AG04450 (cell line): ENCODE measurements at regions not wholly inside any gene's neighbourhood (a gene's known extent, or its start where the extent isn't known, plus 50 kb on each side); places are given as distances from the start of the nearest gene placed in this dataset.

Source experiments
- CTCF ChIA-PET: fragments of 300-600, 350-600 bp; formaldehyde crosslinking; extraction: SDS; loops from one replicate; lab custom pipeline; 2022; ENCODE audit warnings: antibody characterized with exemption, inconsistent platforms; lab: Charles Lee
- POLR2A ChIA-PET: fragments of 350-600 bp; formaldehyde crosslinking; extraction: SDS; loops from one replicate; lab custom pipeline; 2021; ENCODE audit warnings: antibody characterized with exemption, inconsistent platforms; lab: Yijun Ruan, JAX
- DNase-seq: peaks from one replicate; pipeline ENCODE4 v3.0.0-alpha.2; 2011; ENCODE audit warnings: low read depth, low spot score
- H3K27ac ChIP-seq: one replicate; pipeline ENCODE4 v1.5.1; 2012; ENCODE audit warnings: low read depth, low read length, control low read depth
- H3K27me3 ChIP-seq: one replicate; pipeline ENCODE4 v1.6.0; 2012; ENCODE audit warnings: low read length; ENCODE audit not compliant: control insufficient read depth, insufficient read depth
- H3K4me3 ChIP-seq: 2 replicates; pipeline ENCODE4 v1.5.1; 2011; ENCODE audit warnings: mild to moderate bottlenecking, low read depth, low read length, control low read depth
- H3K9me3 ChIP-seq: 2 replicates; pipeline ENCODE4 v1.5.1; 2012; ENCODE audit warnings: low read length; ENCODE audit not compliant: control insufficient read depth, insufficient read depth
- CTCF ChIP-seq: IDR thresholded peaks from 2 replicates; pipeline ENCODE4 v1.5.1; 2011; ENCODE audit warnings: low read depth, low read length, control low read depth, inconsistent platforms

DNA sequence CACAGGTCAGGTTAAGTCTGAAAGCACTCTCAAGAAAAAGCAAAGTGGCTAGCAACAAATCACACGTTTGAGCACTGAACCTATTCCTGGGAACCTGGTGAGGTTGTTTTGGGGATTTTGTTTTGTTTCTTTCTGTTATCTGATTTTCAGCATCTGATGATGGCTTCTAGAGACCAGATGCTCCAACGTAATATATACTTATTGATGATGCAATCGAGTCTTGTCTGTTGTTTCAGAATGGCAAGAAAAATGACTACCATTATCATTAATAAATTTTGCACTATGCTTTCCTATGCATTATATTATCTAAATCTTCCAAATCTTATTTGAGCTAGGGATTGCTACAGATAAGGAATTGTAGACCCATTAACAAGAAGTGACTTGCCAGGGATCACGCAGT is 312.3 kb upstream of the FAT3 start:
- no peak overlapping the region for H3K27ac ChIP-seq
- TF ChIP-seq CTCF: no peak
- H3K27me3 ChIP-seq: no peaks in the 10 kb centered on the region
- no peaks in the 10 kb centered on the region; the same call in 1 of the 2 replicates for H3K9me3 ChIP-seq
- ChIA-PET POLR2A (no interaction called here), CTCF (no interaction called here)
- no peak for DNase-seq
- H3K4me3 ChIP-seq: no peak overlapping the region

- DNase-seq: no peak
- POLR2A ChIA-PET: no interaction called here
- CTCF ChIA-PET: no interaction called here
- TF ChIP-seq CTCF: no peak
- Histone ChIP-seq H3K27me3 (no peaks in the 10 kb centered on the region), H3K27ac (no peak overlapping the region), H3K4me3 (no peak overlapping the region), H3K9me3 (no peaks in the 10 kb centered on the region)
Measured at GRCh38 chr11:91906871-91907624, 317.6 kb upstream of the FAT3 start.

DNA sequence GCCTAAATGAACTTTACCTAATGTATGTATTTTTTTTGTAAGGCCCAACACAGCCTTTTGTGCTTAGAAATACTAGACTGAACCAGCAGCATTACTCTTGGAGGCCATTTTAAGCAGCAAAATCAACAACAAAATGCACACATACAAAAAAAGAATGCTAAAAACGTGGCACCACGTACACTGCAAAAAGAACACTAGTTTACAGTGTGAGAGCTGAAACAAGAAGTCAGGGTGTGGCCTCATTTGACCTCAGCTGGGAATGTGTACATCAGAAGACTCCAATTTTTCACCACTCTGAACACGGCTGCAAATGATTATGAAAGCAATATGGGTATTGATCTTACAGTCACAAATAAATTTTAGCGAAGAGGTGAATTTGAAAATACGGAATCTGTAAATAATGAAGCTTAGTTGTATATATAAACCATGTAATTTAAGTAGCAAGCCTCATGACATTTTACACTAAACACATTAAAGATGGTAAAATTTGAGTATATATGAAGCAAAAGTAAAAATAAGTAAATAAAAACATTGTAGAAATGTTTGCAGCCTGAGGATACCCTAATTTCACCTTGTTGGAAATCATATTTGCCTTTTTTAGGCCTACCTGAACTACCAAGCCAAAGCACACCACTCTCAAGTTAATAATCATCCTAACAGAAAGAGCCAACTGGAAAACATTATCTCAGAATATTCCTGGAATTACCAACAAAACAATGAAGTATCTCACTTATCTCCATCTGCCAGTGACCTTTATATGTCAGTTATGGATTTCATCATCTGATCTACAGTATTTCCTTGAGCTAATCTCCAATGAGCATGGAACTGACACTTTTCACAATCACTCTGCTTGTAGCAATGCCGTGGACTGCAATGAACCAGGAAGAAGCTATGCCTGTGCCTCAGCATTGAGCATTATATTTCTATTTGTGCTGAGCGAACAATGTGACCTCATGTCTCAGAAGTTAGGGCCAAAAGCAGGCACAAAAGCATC is 319.5 kb upstream of the FAT3 start:
- no peak for TF ChIP-seq CTCF
- DNase-seq: no peak
- Histone ChIP-seq H3K27me3 (no peaks in the 10 kb centered on the region), H3K9me3 (no peaks in the 10 kb centered on the region), H3K4me3 (no peak overlapping the region), H3K27ac (no peak overlapping the region)
- CTCF ChIA-PET: no interaction called here
- POLR2A ChIA-PET: no interaction called here

- Histone ChIP-seq H3K27ac (no peak overlapping the region), H3K4me3 (no peak overlapping the region), H3K27me3 (no peaks in the 10 kb centered on the region), H3K9me3 (no peaks in the 10 kb centered on the region)
- TF ChIP-seq CTCF: no peak
- CTCF ChIA-PET: no interaction called here
- no peak for DNase-seq
- POLR2A ChIA-PET: no interaction called here
Measured at GRCh38 chr11:91902312-91902711, 322.3 kb upstream of the FAT3 start.

DNA sequence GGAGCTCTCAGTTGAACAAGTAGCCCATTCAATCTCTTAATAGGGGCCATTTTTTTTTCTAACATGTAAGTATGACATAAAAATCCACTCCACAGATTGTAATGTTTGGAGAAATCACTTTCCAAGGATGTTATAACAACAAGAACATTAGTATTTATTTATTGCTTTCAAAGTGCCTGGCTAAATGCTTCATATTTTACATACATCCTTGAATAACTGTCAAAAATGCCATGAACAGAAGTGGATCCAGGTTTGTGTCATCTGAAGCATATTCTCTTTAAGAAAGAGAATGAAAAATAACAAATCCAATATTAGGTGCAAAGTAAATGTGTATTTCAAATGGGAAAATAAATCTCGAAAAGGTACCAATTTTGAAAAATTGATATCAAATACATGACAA is 344.0 kb upstream of the FAT3 start:
- H3K27ac ChIP-seq: no peak overlapping the region
- H3K4me3 ChIP-seq: no peak overlapping the region
- POLR2A ChIA-PET: no interaction called here

More for the DNA sequence above, 344.0 kb upstream of the FAT3 start:
- CTCF ChIA-PET: no interaction called here
- DNase-seq: no peak
- no peak for TF ChIP-seq CTCF
- no peaks in the 10 kb centered on the region for H3K9me3 ChIP-seq
- H3K27me3 ChIP-seq: no peaks in the 10 kb centered on the region
